Stomach smooth muscle (tissue), 2 donors: ENCODE measurements at regions not wholly inside any gene's neighbourhood (a gene's known extent, or its start where the extent isn't known, plus 50 kb on each side); places are given as distances from the start of the nearest gene placed in this dataset.

Experiments used
- H3K27ac ChIP-seq: one replicate; pipeline ENCODE4 v1.7.0; 2013; ENCODE audit warnings: mild to moderate bottlenecking, low read length, inconsistent platforms
- H3K27me3 ChIP-seq, 2 donors: one replicate each; pipeline ENCODE4 v1.7.0; 2013; ENCODE audit warnings: low read length in 2 of 2; ENCODE audit not compliant: insufficient read depth in 2 of 2, control insufficient read depth in 1 of 2
- H3K36me3 ChIP-seq, 2 donors: one replicate each; pipeline ENCODE4 v1.7.0; 2013; ENCODE audit warnings: low read length in 2 of 2; ENCODE audit not compliant: control insufficient read depth in 2 of 2, insufficient read depth in 2 of 2
- H3K4me1 ChIP-seq: one replicate; pipeline ENCODE4 v1.7.0; 2013; ENCODE audit warnings: low read length; ENCODE audit not compliant: control insufficient read depth, insufficient read depth
- H3K4me3 ChIP-seq, 2 donors: one replicate each; pipeline ENCODE4 v1.7.0; 2013; ENCODE audit warnings: low read length in 2 of 2
- H3K9ac ChIP-seq, 2 donors: one replicate each; pipeline ENCODE4 v1.7.0; 2013; ENCODE audit warnings: low read length in 2 of 2, mild to moderate bottlenecking in 1 of 2
- H3K9me3 ChIP-seq, 2 donors: one replicate each; pipeline ENCODE4 v1.7.0; 2013; ENCODE audit warnings: low read length in 2 of 2; ENCODE audit not compliant: control insufficient read depth in 2 of 2
- donor health status: healthy.
- donor health status: Pancreatic carcinoma.

GRCh38 chr4:60117726-60118323 is 1082.3 kb upstream of the ADGRL3 start:
- H3K4me1 ChIP-seq, result no peaks in the 10 kb centered on the region
- H3K27ac ChIP-seq, result no peak overlapping the region
- H3K4me3 ChIP-seq, result no peak overlapping the region

GRCh38 chr4:60122820-60123219 is 1077.3 kb upstream of the ADGRL3 start:
- Histone ChIP-seq H3K9ac (no peak overlapping the region), H3K9me3 (no peaks in the 10 kb centered on the region), H3K27ac (no peak overlapping the region), H3K4me1 (no peaks in the 10 kb centered on the region), H3K27me3 (no peaks in the 10 kb centered on the region), H3K36me3 (no peaks in the 10 kb centered on the region), H3K4me3 (no peak overlapping the region)

More at GRCh38 chr4:60117726-60118323, 1082.3 kb upstream of the ADGRL3 start:
- Histone ChIP-seq H3K36me3 (no peaks in the 10 kb centered on the region), H3K9me3 (no peaks in the 10 kb centered on the region), H3K27me3 (no peaks in the 10 kb centered on the region), H3K9ac (no peak overlapping the region)

GRCh38 chr4:60128888-60129287 is 1071.2 kb upstream of the ADGRL3 start:
- no peaks in the 10 kb centered on the region for H3K4me1 ChIP-seq
- H3K9ac ChIP-seq, result no peak overlapping the region
- H3K27ac ChIP-seq, result no peak overlapping the region
- H3K4me3 ChIP-seq, result no peak overlapping the region
- no peaks in the 10 kb centered on the region for H3K36me3 ChIP-seq
- H3K9me3 ChIP-seq, result no peaks in the 10 kb centered on the region
- H3K27me3 ChIP-seq, result no peaks in the 10 kb centered on the region

- Histone ChIP-seq H3K27ac (no peak overlapping the region), H3K4me3 (no peak overlapping the region), H3K9me3 (no peaks in the 10 kb centered on the region), H3K9ac (no peak overlapping the region), H3K4me1 (no peaks in the 10 kb centered on the region), H3K27me3 (no peaks in the 10 kb centered on the region), H3K36me3 (no peaks in the 10 kb centered on the region)
These were observed 1070.4 kb upstream of the ADGRL3 start for GRCh38 chr4:60129740-60130139.

- no peaks in the 10 kb centered on the region for H3K36me3 ChIP-seq
These were observed 1066.8 kb upstream of the ADGRL3 start for GRCh38 chr4:60133375-60133774.

GRCh38 chr4:60134099-60134498 is 1066.0 kb upstream of the ADGRL3 start:
- no peaks in the 10 kb centered on the region for H3K36me3 ChIP-seq
- H3K27me3 ChIP-seq, result no peaks in the 10 kb centered on the region
- no peak overlapping the region for H3K4me3 ChIP-seq
- H3K4me1 ChIP-seq, result no peaks in the 10 kb centered on the region
- H3K9me3 ChIP-seq, result no peaks in the 10 kb centered on the region
- no peak overlapping the region for H3K27ac ChIP-seq
- no peak overlapping the region for H3K9ac ChIP-seq

More at GRCh38 chr4:60133375-60133774, 1066.8 kb upstream of the ADGRL3 start:
- H3K27ac ChIP-seq, result no peak overlapping the region
- H3K27me3 ChIP-seq, result no peaks in the 10 kb centered on the region
- H3K4me3 ChIP-seq, result no peak overlapping the region
- H3K9ac ChIP-seq, result no peak overlapping the region
- H3K9me3 ChIP-seq, result no peaks in the 10 kb centered on the region
- no peaks in the 10 kb centered on the region for H3K4me1 ChIP-seq

GRCh38 chr4:60155088-60155487 is 1045.0 kb upstream of the ADGRL3 start:
- Histone ChIP-seq H3K27ac (no peak overlapping the region), H3K4me3 (no peak overlapping the region), H3K4me1 (no peaks in the 10 kb centered on the region), H3K9ac (no peak overlapping the region), H3K27me3 (no peaks in the 10 kb centered on the region), H3K36me3 (no peaks in the 10 kb centered on the region), H3K9me3 (no peaks in the 10 kb centered on the region)

GRCh38 chr4:60173103-60173502 is 1027.0 kb upstream of the ADGRL3 start:
- no peak overlapping the region for H3K27ac ChIP-seq
- H3K36me3 ChIP-seq, result no peaks in the 10 kb centered on the region
- H3K4me3 ChIP-seq, result no peak overlapping the region
- no peaks in the 10 kb centered on the region for H3K9me3 ChIP-seq
- no peak overlapping the region for H3K9ac ChIP-seq
- H3K4me1 ChIP-seq, result no peaks in the 10 kb centered on the region
- no peaks in the 10 kb centered on the region for H3K27me3 ChIP-seq

GRCh38 chr4:60173718-60174117 is 1026.4 kb upstream of the ADGRL3 start:
- Histone ChIP-seq H3K4me3 (no peak overlapping the region), H3K4me1 (no peaks in the 10 kb centered on the region), H3K27ac (no peak overlapping the region), H3K9ac (no peak overlapping the region), H3K36me3 (no peaks in the 10 kb centered on the region), H3K27me3 (no peaks in the 10 kb centered on the region), H3K9me3 (no peaks in the 10 kb centered on the region)

GRCh38 chr4:60175241-60175640 is 1024.9 kb upstream of the ADGRL3 start:
- no peak overlapping the region for H3K4me3 ChIP-seq
- H3K36me3 ChIP-seq, result no peaks in the 10 kb centered on the region
- H3K27ac ChIP-seq, result no peak overlapping the region
- H3K4me1 ChIP-seq, result no peaks in the 10 kb centered on the region
- H3K9me3 ChIP-seq, result no peaks in the 10 kb centered on the region
- H3K9ac ChIP-seq, result no peak overlapping the region
- no peaks in the 10 kb centered on the region for H3K27me3 ChIP-seq

- Histone ChIP-seq H3K27me3 (no peaks in the 10 kb centered on the region), H3K4me3 (no peak overlapping the region), H3K27ac (no peak overlapping the region), H3K4me1 (no peaks in the 10 kb centered on the region), H3K9ac (no peak overlapping the region), H3K36me3 (no peaks in the 10 kb centered on the region), H3K9me3 (no peaks in the 10 kb centered on the region)
These were observed 1012.7 kb upstream of the ADGRL3 start for GRCh38 chr4:60187428-60187827.
